VCaP (cell line): ENCODE measurements at regions not wholly inside any gene's neighbourhood (a gene's known extent, or its start where the extent isn't known, plus 50 kb on each side); places are given as distances from the start of the nearest gene placed in this dataset.
"Not testable (repeated sequence)": the region's sequence is repeated elsewhere in the genome, so short reads cannot be mapped to it uniquely, and the experiment has no call there.

Experiments used
- H3K27ac ChIP-seq: fragments of 450-650 bp; 2 replicates; pipeline ENCODE4 v1.5.1; 2017
- CTCF ChIP-seq: fragments of 450-650 bp; conservative IDR thresholded peaks from 2 replicates; pipeline ENCODE4 v1.5.1; 2017; ENCODE audit warnings: mild to moderate bottlenecking, moderate library complexity

GRCh38 chr2:207428573-207428972 is 101.2 kb upstream of the CREB1 start:
- no peak for TF ChIP-seq CTCF
- no peak overlapping the region for H3K27ac ChIP-seq

- no peak overlapping the region for H3K27ac ChIP-seq
- TF ChIP-seq CTCF: no peak
These were observed 97.3 kb upstream of the CREB1 start for GRCh38 chr2:207432453-207432852.

- TF ChIP-seq CTCF: no peak
- no peak overlapping the region for H3K27ac ChIP-seq
These were observed 95.5 kb upstream of the CREB1 start for GRCh38 chr2:207434306-207434705.

- no peak for TF ChIP-seq CTCF
- no peak overlapping the region for H3K27ac ChIP-seq
These were observed 94.8 kb upstream of the CREB1 start for GRCh38 chr2:207434899-207435465.

- TF ChIP-seq CTCF: no peak
- peak overlapping the region; percentile 11; the same call in 1 of the 2 replicates for H3K27ac ChIP-seq
These were observed 92.6 kb upstream of the CREB1 start for GRCh38 chr2:207437136-207437523.

GRCh38 chr2:207437524-207438143 is 92.1 kb upstream of the CREB1 start:
- H3K27ac ChIP-seq: peak overlapping the region; percentile 11; the same call in 1 of the 2 replicates
- TF ChIP-seq CTCF: no peak

GRCh38 chr2:207438414-207439126 is 91.2 kb upstream of the CREB1 start:
- no peak for TF ChIP-seq CTCF
- H3K27ac ChIP-seq: no peak overlapping the region

- not testable (repeated sequence) for H3K27ac ChIP-seq
These were observed 89.9 kb upstream of the CREB1 start for GRCh38 chr2:207439881-207440280.
